H7 (cell line): ENCODE measurements at regions not wholly inside any gene's neighbourhood (a gene's known extent, or its start where the extent isn't known, plus 50 kb on each side); places are given as distances from the start of the nearest gene placed in this dataset.

Experiments
- DNase-seq: peaks from one replicate; pipeline ENCODE4 v3.0.0; 2012
- H3K27me3 ChIP-seq: 2 replicates; pipeline ENCODE4 v1.6.0; 2011; ENCODE audit warnings: mild to moderate bottlenecking, low read length; ENCODE audit not compliant: control insufficient read depth, insufficient read depth
- H3K36me3 ChIP-seq: replicated peaks from 2 replicates; pipeline ENCODE4 v1.5.1; 2011; ENCODE audit warnings: low read length; ENCODE audit not compliant: control insufficient read depth, insufficient read depth
- H3K4me3 ChIP-seq: 2 replicates; pipeline ENCODE4 v1.5.1; 2011; ENCODE audit warnings: low read depth, mild to moderate bottlenecking, control low read depth, low read length, moderate library complexity; ENCODE audit not compliant: insufficient read depth

GRCh38 chr2:236342507-236342906 is 78.3 kb upstream of the ASB18 start:
- DNase-seq, result no peak
- H3K36me3 ChIP-seq, result no peaks in the 10 kb centered on the region
- H3K4me3 ChIP-seq, result no peak overlapping the region
- no peaks in the 10 kb centered on the region for H3K27me3 ChIP-seq

GRCh38 chr2:236342951-236343350 is 78.7 kb upstream of the ASB18 start:
- Histone ChIP-seq H3K27me3 (no peaks in the 10 kb centered on the region), H3K36me3 (no peaks in the 10 kb centered on the region), H3K4me3 (no peak overlapping the region)
- no peak for DNase-seq

- Histone ChIP-seq H3K27me3 (no peaks in the 10 kb centered on the region), H3K36me3 (no peaks in the 10 kb centered on the region), H3K4me3 (no peak overlapping the region)
- peak; percentile 79 for DNase-seq
These were observed 79.4 kb upstream of the ASB18 start for GRCh38 chr2:236343400-236344161.

- Histone ChIP-seq H3K36me3 (no peaks in the 10 kb centered on the region), H3K4me3 (no peak overlapping the region), H3K27me3 (no peaks in the 10 kb centered on the region)
- no peak for DNase-seq
These were observed 80.2 kb upstream of the ASB18 start for GRCh38 chr2:236344446-236344845.

DNA sequence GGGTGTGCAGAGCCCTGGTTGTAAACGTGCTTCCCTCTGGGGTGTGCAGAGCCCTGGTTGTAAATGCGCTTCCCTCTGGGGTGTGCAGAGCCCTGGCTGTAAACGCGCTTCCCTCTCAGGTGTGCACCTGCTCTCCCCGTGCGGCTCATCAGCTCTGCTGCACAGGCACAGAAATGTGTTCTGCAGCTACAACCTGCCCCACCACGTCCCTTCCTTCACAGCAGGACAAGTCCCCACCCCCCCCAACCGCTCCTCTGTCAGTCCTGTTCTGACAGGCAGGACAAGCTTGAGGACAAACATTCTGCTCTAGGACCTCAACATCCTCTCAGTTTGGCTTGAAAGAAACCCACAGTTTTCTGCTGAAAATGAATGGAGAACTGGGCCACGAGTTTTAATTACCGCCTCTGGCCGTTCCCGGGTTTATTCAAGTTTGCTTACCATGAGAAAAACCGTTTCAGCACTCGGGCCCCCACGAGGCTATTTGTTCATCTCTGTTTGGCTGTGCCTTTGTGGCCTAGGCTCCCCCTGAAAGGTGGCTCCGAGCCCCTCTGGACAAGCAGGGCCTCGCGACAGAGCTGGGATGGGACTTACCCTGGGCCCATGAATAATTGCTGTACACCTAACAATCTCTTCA is 81.0 kb upstream of the ASB18 start:
- no peaks in the 10 kb centered on the region for H3K27me3 ChIP-seq
- no peak overlapping the region for H3K4me3 ChIP-seq
- H3K36me3 ChIP-seq, result no peaks in the 10 kb centered on the region
- no peak for DNase-seq

DNA sequence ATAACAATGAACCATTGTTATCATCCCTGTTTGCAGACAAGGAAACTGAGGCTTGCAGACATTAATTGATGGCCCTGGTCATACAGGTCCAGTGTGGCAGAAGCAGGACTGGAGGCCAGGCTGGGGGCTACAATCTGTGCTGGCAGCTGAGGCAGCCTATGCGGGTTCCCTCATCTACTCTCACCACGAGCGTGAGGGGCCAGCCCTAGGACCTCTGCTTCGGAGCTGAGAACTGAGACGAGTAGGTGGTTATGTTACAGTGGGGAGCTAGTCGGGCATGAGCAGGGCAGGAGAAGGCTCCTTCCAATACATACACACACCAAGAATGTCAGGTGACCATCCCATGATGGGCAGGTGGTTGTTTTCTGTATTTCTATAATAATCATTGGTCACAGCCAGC is 82.2 kb upstream of the ASB18 start:
- H3K4me3 ChIP-seq, result no peak overlapping the region
- H3K27me3 ChIP-seq, result no peaks in the 10 kb centered on the region
- no peaks in the 10 kb centered on the region for H3K36me3 ChIP-seq
- DNase-seq, result no peak

DNA sequence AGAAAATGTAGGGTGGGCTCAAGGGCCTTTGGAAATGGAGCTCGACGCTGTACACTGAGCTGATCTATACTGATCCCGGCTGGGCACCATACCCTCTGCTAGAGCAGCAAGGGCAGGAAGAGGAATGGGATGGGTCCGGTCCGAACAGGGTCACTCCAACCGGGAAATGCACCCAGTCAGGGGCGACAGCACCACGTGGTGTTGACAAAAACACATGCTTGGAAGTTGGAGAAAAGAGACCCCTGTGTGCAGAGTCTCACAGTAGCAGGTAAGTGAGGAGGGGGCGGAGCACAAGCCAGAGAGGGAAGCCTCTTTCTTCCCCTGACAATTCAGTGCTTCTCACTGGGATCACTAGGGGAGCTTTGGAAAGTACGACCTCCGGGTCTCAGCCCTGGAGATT is 84.1 kb upstream of the ASB18 start:
- no peak for DNase-seq
- no peaks in the 10 kb centered on the region for H3K36me3 ChIP-seq
- H3K4me3 ChIP-seq, result no peak overlapping the region
- H3K27me3 ChIP-seq, result no peaks in the 10 kb centered on the region

DNA sequence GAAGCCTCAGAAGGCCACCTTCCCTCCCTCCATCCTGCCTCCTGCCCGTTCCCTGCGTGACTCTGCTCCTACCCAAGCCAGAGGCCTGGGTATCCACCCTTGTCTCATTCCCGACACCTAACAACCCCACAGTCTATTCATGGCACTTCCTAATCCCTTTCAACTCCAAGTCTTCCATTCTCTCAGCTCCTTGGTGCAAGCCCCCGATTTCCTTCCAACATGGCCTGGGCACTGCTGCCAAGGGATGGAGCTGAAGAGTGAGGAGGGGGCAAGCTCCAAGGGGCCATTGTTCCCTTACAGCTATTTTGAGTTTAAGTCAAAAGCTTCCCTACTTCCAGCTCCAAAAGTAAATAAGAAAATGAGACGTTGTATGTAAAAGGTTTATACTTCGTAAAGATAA is 84.8 kb upstream of the ASB18 start:
- no peaks in the 10 kb centered on the region for H3K36me3 ChIP-seq
- no peaks in the 10 kb centered on the region for H3K27me3 ChIP-seq
- H3K4me3 ChIP-seq, result no peak overlapping the region
- DNase-seq, result no peak

- Histone ChIP-seq H3K27me3 (no peaks in the 10 kb centered on the region), H3K4me3 (no peak overlapping the region), H3K36me3 (no peaks in the 10 kb centered on the region)
- DNase-seq, result no peak
These were observed 86.2 kb upstream of the ASB18 start for GRCh38 chr2:236350426-236350825.

GRCh38 chr2:236351966-236352525 is 87.8 kb upstream of the ASB18 start:
- DNase-seq, result no peak
- H3K4me3 ChIP-seq, result no peak overlapping the region
- H3K27me3 ChIP-seq, result no peaks in the 10 kb centered on the region
- H3K36me3 ChIP-seq, result no peaks in the 10 kb centered on the region

GRCh38 chr2:236352761-236353593 is 88.8 kb upstream of the ASB18 start:
- Histone ChIP-seq H3K36me3 (no peaks in the 10 kb centered on the region), H3K27me3 (no peaks in the 10 kb centered on the region), H3K4me3 (no peak overlapping the region)
- DNase-seq, result no peak

DNA sequence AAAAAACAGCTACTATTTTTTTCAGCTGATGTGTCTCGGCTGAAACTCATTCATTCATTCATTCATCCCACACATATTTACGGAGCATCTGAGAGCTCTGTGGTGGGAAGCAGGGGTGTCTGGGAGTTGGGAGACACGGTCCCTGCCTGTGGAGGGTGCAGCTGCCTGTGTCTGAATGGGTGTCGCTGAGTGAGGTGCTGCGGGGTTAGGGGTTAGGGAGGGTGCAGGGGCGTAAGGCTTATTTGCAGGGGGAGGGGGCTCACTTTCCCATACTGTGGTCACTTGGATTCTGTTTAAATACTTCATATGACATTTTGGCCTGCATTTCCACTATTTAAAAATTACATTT is 89.4 kb upstream of the ASB18 start:
- H3K36me3 ChIP-seq, result no peaks in the 10 kb centered on the region
- no peaks in the 10 kb centered on the region for H3K27me3 ChIP-seq
- DNase-seq, result no peak
- no peak overlapping the region for H3K4me3 ChIP-seq

DNA sequence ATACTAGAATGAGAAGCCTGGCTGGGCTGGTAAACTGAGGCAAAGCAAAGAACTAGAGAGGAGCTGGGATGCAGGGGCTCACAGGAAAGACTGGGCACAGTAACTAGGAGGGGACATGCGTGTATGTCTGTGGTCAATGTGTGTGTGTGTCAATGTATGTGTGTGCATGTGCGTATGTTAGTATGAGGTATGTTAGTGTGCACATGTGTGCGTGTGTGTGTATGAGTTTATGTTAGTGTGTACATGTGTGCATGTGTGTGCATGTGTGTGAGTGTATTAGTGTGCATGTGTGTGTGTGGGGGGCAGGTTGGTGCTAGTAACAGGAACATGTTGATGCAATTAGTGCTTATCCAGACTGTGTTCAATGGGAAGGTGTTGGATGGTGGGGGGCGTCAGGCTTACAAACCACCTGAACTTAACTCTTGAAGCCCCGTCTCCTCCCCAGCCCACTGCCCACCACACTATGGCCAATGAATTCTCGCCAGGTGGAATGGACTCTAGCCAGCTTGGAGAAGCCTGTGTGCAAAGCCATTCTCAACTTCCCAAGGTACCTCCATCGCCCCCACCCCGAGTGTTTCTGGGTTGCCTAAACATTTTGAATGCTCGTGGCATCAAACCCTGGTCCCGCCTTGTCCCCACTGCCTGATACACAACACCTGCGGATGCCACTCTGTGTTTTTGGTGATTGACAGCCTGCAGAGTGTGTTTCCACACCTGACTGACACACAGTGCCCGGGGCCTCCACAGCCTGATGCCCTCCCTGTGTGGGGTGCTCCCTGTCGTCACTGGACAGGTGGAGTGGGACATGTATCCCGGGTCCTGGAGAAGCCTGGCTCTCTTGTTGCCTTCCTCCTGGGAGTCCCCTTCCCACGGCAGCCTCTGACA is 90.1 kb upstream of the ASB18 start:
- H3K36me3 ChIP-seq, result no peaks in the 10 kb centered on the region
- no peak for DNase-seq
- no peak overlapping the region for H3K4me3 ChIP-seq
- no peaks in the 10 kb centered on the region for H3K27me3 ChIP-seq

GRCh38 chr2:236354973-236355595 is 90.9 kb upstream of the ASB18 start:
- no peak overlapping the region for H3K4me3 ChIP-seq
- H3K36me3 ChIP-seq, result no peaks in the 10 kb centered on the region
- H3K27me3 ChIP-seq, result no peaks in the 10 kb centered on the region
- no peak for DNase-seq
